Esophagus (tissue), 2 donors: ENCODE measurements at regions not wholly inside any gene's neighbourhood (a gene's known extent, or its start where the extent isn't known, plus 50 kb on each side); places are given as distances from the start of the nearest gene placed in this dataset.
A peak's percentile ranks its signal among the peaks of the same experiment; 100 is the strongest.

Experiments used
- H3K27ac ChIP-seq, 2 donors: one replicate each; pipeline ENCODE4 v1.5.1; 2013; ENCODE audit warnings: low read depth in 2 of 2, mild to moderate bottlenecking in 2 of 2, inconsistent platforms in 1 of 2, low read length in 1 of 2, moderate library complexity in 1 of 2
- H3K27me3 ChIP-seq, 2 donors: one replicate each; pipeline ENCODE4 v1.6.1; 2013; ENCODE audit warnings: low read length in 2 of 2, control low read depth in 1 of 2, mild to moderate bottlenecking in 1 of 2; ENCODE audit not compliant: insufficient read depth in 2 of 2, control insufficient read depth in 1 of 2
- H3K36me3 ChIP-seq, 2 donors: one replicate each; pipeline ENCODE4 v1.6.1; 2013; ENCODE audit warnings: low read length in 1 of 2; ENCODE audit not compliant: control insufficient read depth in 2 of 2, insufficient read depth in 2 of 2
- H3K4me1 ChIP-seq, 2 donors: one replicate each; pipeline ENCODE4 v1.6.1; 2013; ENCODE audit warnings: low read length in 1 of 2; ENCODE audit not compliant: control insufficient read depth in 2 of 2, insufficient read depth in 2 of 2
- H3K4me3 ChIP-seq, 2 donors: one replicate each; pipeline ENCODE4 v1.5.1; 2013; ENCODE audit warnings: low read length in 2 of 2, mild to moderate bottlenecking in 2 of 2, low read depth in 1 of 2, moderate library complexity in 1 of 2
- H3K9me3 ChIP-seq, 2 donors: one replicate each; pipeline ENCODE4 v1.6.1; 2013; ENCODE audit warnings: mild to moderate bottlenecking in 2 of 2, low read depth in 1 of 2, low read length in 1 of 2, moderate library complexity in 1 of 2; ENCODE audit not compliant: control insufficient read depth in 2 of 2, insufficient read depth in 1 of 2
- WGBS, 2 donors: extraction: QIAGEN DNeasy Blood & Tissue Kit; methylation state at CpG; one replicate each; pipeline ENCODE4 v1.1.7; 2013; 5-methylcytosine and 5-hydroxymethylcytosine counted together
- donor health status: healthy with polysubstance abuse.
- donor health status: Bipolar disorder and iron deficiency.

GRCh38 chr14:54152351-54152750 lies 195.7 kb upstream of the BMP4 start:
- no peak overlapping the region for H3K27ac ChIP-seq
- H3K36me3 ChIP-seq = no peaks in the 10 kb centered on the region
- H3K9me3 ChIP-seq = no peaks in the 10 kb centered on the region
- H3K4me1 ChIP-seq = no peaks in the 10 kb centered on the region
- no peak overlapping the region for H3K4me3 ChIP-seq
- WGBS, 2 donors = 95 to 96% methylated on average over 8 of the region's 8 CpGs
- no peaks in the 10 kb centered on the region for H3K27me3 ChIP-seq

- Histone ChIP-seq H3K36me3 (no peaks in the 10 kb centered on the region), H3K27me3 (no peaks in the 10 kb centered on the region), H3K4me3 (no peak overlapping the region), H3K9me3 (no peaks in the 10 kb centered on the region), H3K4me1 (peaks cover 0 to 2% of the 10 kb centered on the region in 2 donors), H3K27ac (no peak overlapping the region)
- whole genome bisulfite sequencing, 2 donors = 61 to 65% methylated on average over 8 of the region's 8 CpGs
These were observed 209.7 kb upstream of the BMP4 start for GRCh38 chr14:54166049-54166950.

GRCh38 chr14:54168489-54168888 lies 211.9 kb upstream of the BMP4 start:
- H3K27ac ChIP-seq = no peak overlapping the region

GRCh38 chr14:54169254-54169924 lies 212.8 kb upstream of the BMP4 start:
- no peak overlapping the region for H3K4me3 ChIP-seq
- peaks cover 0 to 2% of the 10 kb centered on the region in 2 donors for H3K4me1 ChIP-seq
- H3K9me3 ChIP-seq = no peaks in the 10 kb centered on the region
- H3K27ac ChIP-seq = no peak overlapping the region
- no peaks in the 10 kb centered on the region for H3K36me3 ChIP-seq
- no peaks in the 10 kb centered on the region for H3K27me3 ChIP-seq
- 37 to 40% methylated on average over 4 of the region's 4 CpGs for WGBS, 2 donors

More at GRCh38 chr14:54168489-54168888, 211.9 kb upstream of the BMP4 start:
- no peaks in the 10 kb centered on the region for H3K36me3 ChIP-seq
- no peaks in the 10 kb centered on the region for H3K9me3 ChIP-seq
- H3K4me1 ChIP-seq = peaks cover 0 to 2% of the 10 kb centered on the region in 2 donors
- WGBS, 2 donors = 59 to 68% methylated on average over 4 of the region's 4 CpGs
- no peak overlapping the region for H3K4me3 ChIP-seq
- H3K27me3 ChIP-seq = no peaks in the 10 kb centered on the region

GRCh38 chr14:54170301-54170700 lies 213.7 kb upstream of the BMP4 start:
- H3K4me1 ChIP-seq = peaks cover 0 to 2% of the 10 kb centered on the region in 2 donors
- no peaks in the 10 kb centered on the region for H3K9me3 ChIP-seq
- H3K27me3 ChIP-seq = no peaks in the 10 kb centered on the region
- no peak overlapping the region for H3K4me3 ChIP-seq
- no peak overlapping the region for H3K27ac ChIP-seq
- H3K36me3 ChIP-seq = no peaks in the 10 kb centered on the region

- 49 to 58% methylated on average over 3 of the region's 3 CpGs for whole genome bisulfite sequencing, 2 donors
- no peak overlapping the region for H3K27ac ChIP-seq
- H3K4me1 ChIP-seq = no peaks in the 10 kb centered on the region
- H3K9me3 ChIP-seq = no peaks in the 10 kb centered on the region
- H3K36me3 ChIP-seq = no peaks in the 10 kb centered on the region
- no peaks in the 10 kb centered on the region for H3K27me3 ChIP-seq
- no peak overlapping the region for H3K4me3 ChIP-seq
These were observed 215.5 kb upstream of the BMP4 start for GRCh38 chr14:54172114-54172513.

- Histone ChIP-seq H3K27me3 (no peaks in the 10 kb centered on the region), H3K9me3 (no peaks in the 10 kb centered on the region), H3K27ac (no peak overlapping the region), H3K36me3 (no peaks in the 10 kb centered on the region), H3K4me3 (no peak overlapping the region), H3K4me1 (no peaks in the 10 kb centered on the region)
- 46 to 49% methylated on average over 3 of the region's 3 CpGs for WGBS, 2 donors
These were observed 215.9 kb upstream of the BMP4 start for GRCh38 chr14:54172562-54172961.

GRCh38 chr14:54173802-54174201 lies 217.2 kb upstream of the BMP4 start:
- H3K27ac ChIP-seq = peak overlapping the region in 1 of 2 donors; percentile 29
- 28 to 51% methylated on average over 2 of the region's 2 CpGs for WGBS, 2 donors
- peaks cover 0 to 2% of the 10 kb centered on the region in 2 donors for H3K4me1 ChIP-seq
- H3K36me3 ChIP-seq = no peaks in the 10 kb centered on the region
- no peak overlapping the region for H3K4me3 ChIP-seq
- H3K9me3 ChIP-seq = no peaks in the 10 kb centered on the region
- H3K27me3 ChIP-seq = no peaks in the 10 kb centered on the region

- H3K9me3 ChIP-seq = no peaks in the 10 kb centered on the region
- no peak overlapping the region for H3K4me3 ChIP-seq
- no peaks in the 10 kb centered on the region for H3K27me3 ChIP-seq
- peaks cover 0 to 2% of the 10 kb centered on the region in 2 donors for H3K4me1 ChIP-seq
- H3K36me3 ChIP-seq = no peaks in the 10 kb centered on the region
- 76 to 81% methylated on average over 1 of the region's 1 CpG for WGBS, 2 donors
- no peak overlapping the region for H3K27ac ChIP-seq
These were observed 217.8 kb upstream of the BMP4 start for GRCh38 chr14:54174457-54174856.
